GM23338 (cell line): ENCODE measurements at regions not wholly inside any gene's neighbourhood (a gene's known extent, or its start where the extent isn't known, plus 50 kb on each side); places are given as distances from the start of the nearest gene placed in this dataset.

ENCODE experiments used
- ATAC-seq: fragments of 200-7000 bp; cut with Tn5 transposase; 3 replicates; pipeline ENCODE4 v1.9.1; 2020
- DNase-seq: peaks from one replicate; pipeline ENCODE4 v3.0.0-alpha.2; 2015; ENCODE audit warnings: low spot score
- H2AFZ ChIP-seq: fragments of 200-600 bp; sonication (generic); 2 replicates; pipeline ENCODE4 v1.8.0; 2016; ENCODE audit warnings: antibody characterized with exemption, mild to moderate bottlenecking, moderate library complexity
- H3F3A ChIP-seq: fragments of 200-600 bp; sonication (generic); replicated peaks from 2 replicates; pipeline ENCODE4 v1.8.0; 2017; ENCODE audit warnings: antibody characterized with exemption, mixed run types, low read depth
- H3K27ac ChIP-seq: fragments of 200-600 bp; sonication (generic); 2 replicates; pipeline ENCODE4 v1.6.1; 2016; ENCODE audit warnings: low read depth
- H3K27me3 ChIP-seq: fragments of 200-600 bp; sonication (generic); 2 replicates; pipeline ENCODE4 v1.8.0; 2016; ENCODE audit warnings: mild to moderate bottlenecking, mixed run types, moderate library complexity; ENCODE audit not compliant: insufficient read depth
- H3K36me3 ChIP-seq: fragments of 200-600 bp; sonication (generic); 2 replicates; pipeline ENCODE4 v1.8.0; 2016; ENCODE audit warnings: mild to moderate bottlenecking; ENCODE audit not compliant: insufficient read depth
- H3K4me1 ChIP-seq: fragments of 200-600 bp; sonication (generic); 2 replicates; pipeline ENCODE4 v1.8.0; 2016; ENCODE audit warnings: mild to moderate bottlenecking, moderate library complexity; ENCODE audit not compliant: insufficient read depth
- H3K4me2 ChIP-seq: fragments of 200-600 bp; sonication (generic); 2 replicates; pipeline ENCODE4 v1.7.1; 2017; ENCODE audit warnings: mixed run types
- H3K4me3 ChIP-seq: fragments of 200-600 bp; sonication (generic); 2 replicates; pipeline ENCODE4 v1.6.1; 2016; ENCODE audit warnings: mixed run types
- H3K79me2 ChIP-seq: fragments of 200-600 bp; sonication (generic); replicated peaks from 2 replicates; pipeline ENCODE4 v1.8.0; 2017; ENCODE audit warnings: mild to moderate bottlenecking; ENCODE audit not compliant: insufficient read depth
- H3K9me2 ChIP-seq: fragments of 200-600 bp; sonication (generic); 2 replicates; pipeline ENCODE4 v1.8.0; 2017; ENCODE audit not compliant: insufficient read depth
- H4K20me1 ChIP-seq: fragments of 200-600 bp; sonication (generic); replicated peaks from 2 replicates; pipeline ENCODE4 v1.8.0; 2017; ENCODE audit warnings: mild to moderate bottlenecking; ENCODE audit not compliant: insufficient read depth
- H3K27ac Mint-ChIP-seq: 2 replicates; pipeline ENCODE4 v1.8.0; 2020; ENCODE audit warnings: inconsistent platforms, mild to moderate bottlenecking, moderate library complexity, mixed read lengths
- H3K27me3 Mint-ChIP-seq: 3 replicates; pipeline ENCODE4 v1.8.0; 2022; ENCODE audit warnings: low read depth, mild to moderate bottlenecking, moderate library complexity, mixed read lengths, inconsistent platforms; ENCODE audit not compliant: insufficient read depth, poor library complexity
- H3K36me3 Mint-ChIP-seq: 3 replicates; pipeline ENCODE4 v1.8.0; 2021; ENCODE audit warnings: low read depth, mild to moderate bottlenecking, inconsistent platforms, moderate library complexity, mixed read lengths
- H3K4me1 Mint-ChIP-seq: 3 replicates; pipeline ENCODE4 v1.8.0; 2020; ENCODE audit warnings: mild to moderate bottlenecking, inconsistent platforms, mixed read lengths
- H3K4me3 Mint-ChIP-seq: 3 replicates; pipeline ENCODE4 v1.8.0; 2021; ENCODE audit warnings: moderate library complexity, mild to moderate bottlenecking, inconsistent platforms, mixed read lengths
- H3K9me3 Mint-ChIP-seq: 3 replicates; pipeline ENCODE4 v1.8.0; 2020; ENCODE audit warnings: moderate library complexity, mild to moderate bottlenecking, inconsistent platforms, mixed read lengths
- CREB1 ChIP-seq: fragments of 250-450 bp; sonication (Bioruptor Pico); IDR thresholded peaks from 2 replicates; pipeline ENCODE4 v1.5.0; 2020; ENCODE audit warnings: low read depth, mild to moderate bottlenecking, moderate library complexity
- CTCF ChIP-seq, 2 experiments: fragments of 200-600 bp in 1 of 2; sonication (generic) in 1 of 2; conservative IDR thresholded peaks; 2 replicates each; pipeline versions ENCODE4 v1.5.1 to v1.6.1; 2016 to 2017; ENCODE audit warnings: antibody characterized with exemption in 2 of 2, low read depth in 2 of 2, mild to moderate bottlenecking in 2 of 2, moderate library complexity in 1 of 2
- ETS1 ChIP-seq: IDR thresholded peaks from 2 replicates; pipeline ENCODE4 v1.6.1; 2016; ENCODE audit warnings: antibody characterized with exemption
- EZH2 ChIP-seq: fragments of 200-600 bp; sonication (generic); IDR thresholded peaks from one replicate; pipeline ENCODE4 v1.8.0; 2017; ENCODE audit warnings: antibody characterized with exemption, mild to moderate bottlenecking, low read depth; ENCODE audit not compliant: unreplicated experiment
- EZH2phosphoT487 ChIP-seq: fragments of 200-600 bp; sonication (generic); IDR thresholded peaks from one replicate; pipeline ENCODE4 v1.8.1; 2018; ENCODE audit warnings: antibody characterized with exemption; ENCODE audit not compliant: unreplicated experiment
- JUNB ChIP-seq: IDR thresholded peaks from one replicate; pipeline ENCODE4 v1.6.1; 2016; ENCODE audit warnings: antibody characterized with exemption; ENCODE audit not compliant: unreplicated experiment
- NANOG ChIP-seq: IDR thresholded peaks from 2 replicates; pipeline ENCODE4 v1.6.1; 2016; ENCODE audit warnings: antibody characterized with exemption, borderline replicate concordance
- POLR2AphosphoS5 ChIP-seq: IDR thresholded peaks from 2 replicates; pipeline ENCODE4 v1.6.1; 2016; ENCODE audit warnings: antibody characterized with exemption, low read depth
- REST ChIP-seq: IDR thresholded peaks from one replicate; pipeline ENCODE4 v1.6.1; 2018; ENCODE audit warnings: antibody characterized with exemption; ENCODE audit not compliant: unreplicated experiment
- STAT1 ChIP-seq: IDR thresholded peaks from one replicate; pipeline ENCODE4 v1.6.1; 2016; ENCODE audit warnings: antibody characterized with exemption; ENCODE audit not compliant: unreplicated experiment
- ZNF114 ChIP-seq: fragments of 250-450 bp; sonication (Bioruptor Pico); IDR thresholded peaks from 2 replicates; pipeline ENCODE4 v1.5.0; 2020; ENCODE audit warnings: mild to moderate bottlenecking, moderate library complexity
- ZNF331 ChIP-seq: fragments of 250-450 bp; sonication (Bioruptor Pico); IDR thresholded peaks from 2 replicates; pipeline ENCODE4 v1.5.0; 2020; ENCODE audit warnings: low read depth, mild to moderate bottlenecking, moderate library complexity
- ZNF462 ChIP-seq: fragments of 250-450 bp; sonication (Bioruptor Pico); IDR thresholded peaks from 2 replicates; pipeline ENCODE4 v1.5.0; 2020; ENCODE audit warnings: mild to moderate bottlenecking, moderate library complexity

GRCh38 chr5:89208811-89209210 is 325.8 kb upstream of the MEF2C start:
- Histone ChIP-seq H3K9me2 (0 out of 2 replicates have a peak, but pooled peaks cover 5% of the 10 kb centered on the region), H3K27ac (no peak overlapping the region), H2AFZ (no peak overlapping the region), H3K4me2 (no peak overlapping the region), H3K36me3 (no peaks in the 10 kb centered on the region), H3K27me3 (no peaks in the 10 kb centered on the region), H4K20me1 (no peaks in the 10 kb centered on the region), H3K4me3 (no peak overlapping the region), H3F3A (no peaks in the 10 kb centered on the region), H3K79me2 (no peaks in the 10 kb centered on the region), H3K4me1 (peaks cover 7% of the 10 kb centered on the region; the same call in 1 of the 2 replicates)
- no peak overlapping the region for H3K4me3 Mint-ChIP-seq
- no peaks in the 10 kb centered on the region for H3K36me3 Mint-ChIP-seq
- ATAC-seq (no peak), DNase-seq (no peak)
- TF ChIP-seq ZNF114 (CRISPR knock-in tag) = no peak
- TF ChIP-seq ZNF462 (CRISPR knock-in tag) = no peak
- no peak for TF ChIP-seq EZH2phosphoT487
- no peak for TF ChIP-seq CTCF (conservative IDR thresholded peaks at IDR 0.05; ENCODE audit: low read depth in 2 of 2)
- TF ChIP-seq CREB1 (CRISPR knock-in tag) = no peak
- TF ChIP-seq REST = no peak
- no peak for TF ChIP-seq STAT1
- no peak for TF ChIP-seq ZNF331 (CRISPR knock-in tag)
- no peak for TF ChIP-seq POLR2AphosphoS5
- no peak for TF ChIP-seq ETS1
- TF ChIP-seq EZH2 = no peak
- TF ChIP-seq NANOG = no peak
- no peak for TF ChIP-seq JUNB
- no peaks in the 10 kb centered on the region for H3K27me3 Mint-ChIP-seq
- no peaks in the 10 kb centered on the region for H3K9me3 Mint-ChIP-seq
- peaks cover 7% of the 10 kb centered on the region; the same call in 2 of the 3 replicates for H3K4me1 Mint-ChIP-seq
- H3K27ac Mint-ChIP-seq = 0 out of 2 replicates have a peak overlapping the region, but pooled peaks have one; percentile 24
